ENCODE measurements at regions not wholly inside any gene's neighbourhood (a gene's known extent, or its start where the extent isn't known, plus 50 kb on each side); places are given as distances from the start of the nearest gene placed in this dataset.
"Not testable (repeated sequence)": the region's sequence is repeated elsewhere in the genome, so short reads cannot be mapped to it uniquely, and the experiment has no call there.

GRCh38 chr6:57708061-57708460 is 390.6 kb downstream of the PRIM2 start:
- DNase-seq (ENCODE audit: low spot score); ATAC-seq; intact Hi-C loops (cut with DNase I): not testable (repeated sequence)

- intact Hi-C loops (cut with DNase I); DNase-seq (ENCODE audit: low spot score); ATAC-seq: not testable (repeated sequence)
Measured at GRCh38 chr6:57722546-57722945, 405.1 kb downstream of the PRIM2 start.

- intact Hi-C loops (cut with DNase I); DNase-seq (ENCODE audit: low spot score); ATAC-seq: not testable (repeated sequence)
Measured at GRCh38 chr6:57723815-57724401, 406.5 kb downstream of the PRIM2 start.

- intact Hi-C loops (cut with DNase I); ATAC-seq; DNase-seq (ENCODE audit: low spot score): not testable (repeated sequence)
Measured at GRCh38 chr6:57729407-57729806, 412.0 kb downstream of the PRIM2 start.

GRCh38 chr6:57730726-57731125 is 413.3 kb downstream of the PRIM2 start:
- ATAC-seq; intact Hi-C loops (cut with DNase I); DNase-seq (ENCODE audit: low spot score): not testable (repeated sequence)

GRCh38 chr6:57747716-57748115 is 430.3 kb downstream of the PRIM2 start:
- DNase-seq (ENCODE audit: low spot score); intact Hi-C loops (cut with DNase I); ATAC-seq: not testable (repeated sequence)

GRCh38 chr6:57759850-57760249 is 442.4 kb downstream of the PRIM2 start:
- DNase-seq (ENCODE audit: low spot score); ATAC-seq; intact Hi-C loops (cut with DNase I): not testable (repeated sequence)

- DNase-seq (ENCODE audit: low spot score); ATAC-seq; intact Hi-C loops (cut with DNase I): not testable (repeated sequence)
Measured at GRCh38 chr6:57792720-57793397, 475.4 kb downstream of the PRIM2 start.

- ATAC-seq; intact Hi-C loops (cut with DNase I); DNase-seq (ENCODE audit: low spot score): not testable (repeated sequence)
Measured at GRCh38 chr6:57793398-57793762, 475.9 kb downstream of the PRIM2 start.

- ATAC-seq; intact Hi-C loops (cut with DNase I); DNase-seq (ENCODE audit: low spot score): not testable (repeated sequence)
Measured at GRCh38 chr6:57799703-57800479, 482.5 kb downstream of the PRIM2 start.

- intact Hi-C loops (cut with DNase I); ATAC-seq; DNase-seq (ENCODE audit: low spot score): not testable (repeated sequence)
Measured at GRCh38 chr6:57808581-57808980, 491.2 kb downstream of the PRIM2 start.

- intact Hi-C loops (cut with DNase I); DNase-seq (ENCODE audit: low spot score); ATAC-seq: not testable (repeated sequence)
Measured at GRCh38 chr6:57809454-57809853, 492.0 kb downstream of the PRIM2 start.

GRCh38 chr6:57813271-57814075 is 496.0 kb downstream of the PRIM2 start:
- DNase-seq (ENCODE audit: low spot score); intact Hi-C loops (cut with DNase I); ATAC-seq: not testable (repeated sequence)

GRCh38 chr6:57815826-57816225 is 498.4 kb downstream of the PRIM2 start:
- ATAC-seq; intact Hi-C loops (cut with DNase I); DNase-seq (ENCODE audit: low spot score): not testable (repeated sequence)

- intact Hi-C loops (cut with DNase I); DNase-seq (ENCODE audit: low spot score); ATAC-seq: not testable (repeated sequence)
Measured at GRCh38 chr6:57821325-57821724, 503.9 kb downstream of the PRIM2 start.

GRCh38 chr6:57822448-57822847 is 505.0 kb downstream of the PRIM2 start:
- intact Hi-C loops (cut with DNase I); DNase-seq (ENCODE audit: low spot score); ATAC-seq: not testable (repeated sequence)

GRCh38 chr6:57822896-57823358 is 505.5 kb downstream of the PRIM2 start:
- ATAC-seq (no peak), DNase-seq (ENCODE audit: low spot score) (no peak)
- intact Hi-C loops (cut with DNase I): no loop called here

GRCh38 chr6:57837622-57838209 is 520.3 kb downstream of the PRIM2 start:
- ATAC-seq; intact Hi-C loops (cut with DNase I); DNase-seq (ENCODE audit: low spot score): not testable (repeated sequence)

All from sciatic nerve (tissue), 2 donors.